GM11168 (cell line): ENCODE measurements at regions not wholly inside any gene's neighbourhood (a gene's known extent, or its start where the extent isn't known, plus 50 kb on each side); places are given as distances from the start of the nearest gene placed in this dataset.

Experiments used
- in situ Hi-C: fragments of 300-500 bp; cut with MboI; formaldehyde crosslinking; loops from one replicate; pipeline ENCODE4 v1.12.0; 2022; ENCODE audit warnings: low sequenced_read_pairs; ENCODE audit not compliant: unreplicated experiment

GRCh38 chr21:25350056-25350455 is 257.2 kb downstream of the MRPL39 start:
- in situ Hi-C loops: no loop called here

GRCh38 chr21:25343774-25344545 is 263.3 kb downstream of the MRPL39 start:
- in situ Hi-C loops: no loop called here

DNA sequence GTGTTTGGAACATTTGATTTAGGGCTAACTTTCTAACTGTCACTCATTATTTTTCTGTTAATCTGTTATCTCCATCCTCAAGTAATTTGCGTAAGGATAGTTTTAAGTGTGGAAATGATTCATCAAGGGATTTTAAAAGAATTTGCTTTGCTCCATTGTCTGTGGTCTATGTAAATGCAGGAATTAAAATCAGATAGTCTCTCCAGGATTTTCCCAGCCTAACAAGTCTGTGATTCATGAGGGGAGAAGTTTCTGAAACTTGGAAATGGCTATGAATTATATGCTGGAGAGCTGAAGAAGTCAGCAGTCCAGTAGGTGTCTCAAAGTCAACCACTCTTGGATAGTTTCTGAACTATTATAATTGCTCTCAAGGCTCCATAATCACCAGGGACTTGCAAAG is 264.5 kb downstream of the MRPL39 start:
- in situ Hi-C loops: no loop called here

GRCh38 chr21:25341981-25342380 is 265.3 kb downstream of the MRPL39 start:
- in situ Hi-C loops: no loop called here

DNA sequence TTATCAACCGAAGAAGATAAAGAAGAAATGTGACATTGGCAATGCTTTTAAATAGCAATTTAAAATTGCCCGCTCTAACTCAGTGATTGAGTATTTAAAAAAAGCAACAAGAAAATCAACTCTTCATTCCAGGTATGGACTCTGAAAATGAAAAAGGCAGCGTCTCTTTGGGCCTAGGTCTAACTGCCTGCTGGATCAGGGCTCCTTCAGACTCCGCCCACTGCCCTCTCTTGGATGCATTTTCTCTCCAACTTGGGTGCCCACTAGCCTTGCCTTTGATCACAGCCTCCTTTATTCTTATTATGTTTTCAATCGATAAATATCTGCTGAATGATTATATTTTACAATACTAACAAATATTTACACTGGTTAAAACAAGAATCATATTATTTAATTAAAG is 268.9 kb downstream of the MRPL39 start:
- in situ Hi-C loops: no loop called here

GRCh38 chr21:25334046-25334730 is 273.1 kb downstream of the MRPL39 start:
- in situ Hi-C loops: no loop called here

GRCh38 chr21:25331286-25331685 is 276.0 kb downstream of the MRPL39 start:
- in situ Hi-C loops: no loop called here

GRCh38 chr21:25330266-25330665 is 277.0 kb downstream of the MRPL39 start:
- in situ Hi-C loops: no loop called here

GRCh38 chr21:25329227-25329825 is 278.0 kb downstream of the MRPL39 start:
- in situ Hi-C loops: no loop called here

- in situ Hi-C loops: no loop called here
These were observed 278.5 kb downstream of the MRPL39 start for GRCh38 chr21:25328736-25329135.

DNA sequence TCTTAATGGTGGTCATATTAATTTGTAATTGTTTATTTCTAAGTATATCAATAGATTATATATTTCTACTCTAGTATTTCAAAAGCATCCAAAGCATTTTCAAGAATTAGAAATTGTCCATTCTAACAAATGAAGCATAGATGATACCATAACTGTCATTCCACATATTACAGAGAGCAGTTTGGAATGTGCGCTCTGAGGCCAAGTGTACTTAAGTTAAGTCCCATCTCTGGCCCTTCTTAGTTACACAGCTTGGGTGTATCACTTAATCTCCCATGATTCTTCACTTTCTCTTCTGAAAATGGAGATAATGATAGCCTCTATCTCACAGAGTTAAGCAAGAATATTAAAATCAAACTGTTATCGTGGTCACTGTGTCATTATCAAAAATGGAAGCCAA is 281.1 kb downstream of the MRPL39 start:
- in situ Hi-C loops: no loop called here

DNA sequence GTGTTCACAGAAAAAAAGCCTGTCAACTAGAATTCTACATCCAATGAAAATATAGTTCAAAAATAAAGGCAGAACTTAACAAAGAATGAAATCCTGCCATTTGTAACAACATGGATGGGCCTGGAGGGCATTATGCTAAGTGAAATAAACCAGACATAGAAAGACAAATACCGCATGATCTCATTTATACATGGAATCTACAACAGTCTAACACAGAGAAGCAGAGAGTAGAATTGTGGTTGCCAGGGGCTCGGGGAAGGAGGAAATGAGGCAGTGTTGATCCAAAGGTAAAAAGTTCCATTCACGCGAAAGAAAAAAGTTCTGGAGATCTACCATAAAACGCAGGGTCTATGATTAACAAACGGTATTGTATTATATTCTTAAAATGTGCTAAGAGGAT is 282.6 kb downstream of the MRPL39 start:
- in situ Hi-C loops: loop anchor here (25.0 kb wide), 1 partner anchor 437 kb away; no protein-coding TSS in a partner anchor

GRCh38 chr21:25323356-25323949 is 283.8 kb downstream of the MRPL39 start:
- in situ Hi-C loops: loop anchor here (25.0 kb wide), 1 partner anchor 436 kb away; no protein-coding TSS in a partner anchor

DNA sequence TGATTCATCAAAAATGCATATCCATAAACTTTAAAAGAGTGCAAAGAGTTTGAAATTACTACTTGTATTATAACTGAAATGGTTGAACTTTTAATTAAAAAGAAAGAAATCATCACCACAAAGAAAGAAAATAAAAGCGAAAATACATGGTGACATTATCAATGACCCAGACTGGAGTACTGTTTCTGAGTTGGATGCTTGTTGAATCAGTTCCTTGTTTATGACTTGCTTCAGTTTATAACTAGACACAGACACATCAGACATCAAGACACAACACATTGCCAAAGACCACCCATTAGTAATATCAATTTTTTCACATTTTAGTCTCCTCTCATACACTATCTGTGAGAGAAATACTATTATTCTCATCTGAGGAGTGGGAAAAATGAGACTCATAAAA is 293.0 kb downstream of the MRPL39 start:
- in situ Hi-C loops: loop anchor here (25.0 kb wide), 1 partner anchor 427 kb away; no protein-coding TSS in a partner anchor

DNA sequence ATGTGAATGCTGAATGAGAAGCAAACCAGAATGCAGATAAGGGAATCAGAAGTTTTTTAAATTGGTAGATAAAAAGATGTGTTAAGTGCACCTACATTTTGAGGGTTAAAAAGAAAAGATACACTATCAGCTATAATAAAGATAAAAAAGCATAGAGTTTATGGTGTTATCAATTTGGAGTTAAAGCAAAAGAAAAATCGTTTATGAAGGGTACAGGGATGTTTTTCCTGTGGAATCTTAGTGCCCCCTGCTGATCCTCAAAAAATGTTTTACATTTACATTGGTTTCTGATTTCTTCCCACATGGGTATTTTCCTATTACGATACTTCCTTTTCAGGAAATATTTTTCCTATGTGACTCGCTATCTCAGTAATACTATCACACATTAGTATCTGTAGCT is 293.5 kb downstream of the MRPL39 start:
- in situ Hi-C loops: loop anchor here (25.0 kb wide), 1 partner anchor 427 kb away; no protein-coding TSS in a partner anchor

- in situ Hi-C loops: loop anchor here (25.0 kb wide), 1 partner anchor 420 kb away; no protein-coding TSS in a partner anchor
These were observed 299.8 kb downstream of the MRPL39 start for GRCh38 chr21:25307489-25307888.

- in situ Hi-C loops: loop anchor here (25.0 kb wide), 1 partner anchor 417 kb away; no protein-coding TSS in a partner anchor
These were observed 302.7 kb downstream of the MRPL39 start for GRCh38 chr21:25304611-25305010.

- in situ Hi-C loops: loop anchor here (25.0 kb wide), 1 partner anchor 413 kb away; no protein-coding TSS in a partner anchor
These were observed 306.6 kb downstream of the MRPL39 start for GRCh38 chr21:25300632-25301031.

DNA sequence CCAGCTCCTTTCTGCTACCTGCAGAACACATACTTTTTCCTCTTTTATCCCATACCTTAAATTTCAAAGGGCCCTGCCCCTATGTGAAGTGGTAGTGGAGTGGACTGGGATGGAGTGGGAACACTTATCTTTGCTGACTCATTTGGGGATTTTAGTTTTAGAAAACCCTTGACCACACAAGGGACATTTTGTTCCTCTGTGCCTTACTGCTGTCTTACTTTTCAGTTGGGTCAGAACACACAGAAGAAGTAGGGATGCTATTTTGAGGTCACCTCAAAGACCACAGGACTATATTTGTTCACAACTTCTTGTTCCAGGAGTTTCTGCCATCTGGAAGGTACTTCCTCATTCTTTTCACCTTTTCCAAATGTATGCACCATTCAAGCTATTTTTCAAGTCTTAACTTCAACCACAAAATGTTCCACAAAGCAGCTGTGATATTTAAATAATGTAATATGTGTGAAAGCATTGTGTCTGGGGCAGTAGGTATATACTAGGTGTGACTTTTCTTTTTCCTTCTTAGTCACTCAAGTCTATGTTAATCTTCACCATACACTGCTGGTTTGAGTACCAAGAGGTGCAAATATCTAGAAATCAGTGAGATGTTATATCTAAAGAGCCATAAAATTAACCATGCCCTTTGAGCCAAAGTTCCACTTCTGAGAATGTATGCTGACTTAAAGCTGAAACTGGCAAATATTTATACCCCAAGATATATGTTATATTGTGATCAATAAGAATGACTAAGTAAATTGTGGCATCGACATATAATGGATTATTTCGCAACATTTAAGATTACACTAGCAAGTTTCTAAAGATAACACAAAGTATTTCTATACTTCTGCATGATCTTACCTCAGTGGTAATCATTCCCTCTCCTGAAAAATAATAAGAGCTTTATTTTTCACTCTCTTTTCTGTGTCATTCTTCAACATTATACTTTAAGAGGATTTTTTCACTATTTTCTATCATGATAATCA is 308.5 kb downstream of the MRPL39 start:
- in situ Hi-C loops: no loop called here
